NCI-H82 treated with DMSO at 0.1 percent for 48 hours (cell line): ENCODE measurements at regions not wholly inside any gene's neighbourhood (a gene's known extent, or its start where the extent isn't known, plus 50 kb on each side); places are given as distances from the start of the nearest gene placed in this dataset.
"Not testable (repeated sequence)": the region's sequence is repeated elsewhere in the genome, so short reads cannot be mapped to it uniquely, and the experiment has no call there.

Experiments used
- DNase-seq: peaks from one replicate; lab custom pipeline; 2025; ENCODE audit not compliant: unreplicated experiment; lab: John Stamatoyannopoulos, UW

DNA sequence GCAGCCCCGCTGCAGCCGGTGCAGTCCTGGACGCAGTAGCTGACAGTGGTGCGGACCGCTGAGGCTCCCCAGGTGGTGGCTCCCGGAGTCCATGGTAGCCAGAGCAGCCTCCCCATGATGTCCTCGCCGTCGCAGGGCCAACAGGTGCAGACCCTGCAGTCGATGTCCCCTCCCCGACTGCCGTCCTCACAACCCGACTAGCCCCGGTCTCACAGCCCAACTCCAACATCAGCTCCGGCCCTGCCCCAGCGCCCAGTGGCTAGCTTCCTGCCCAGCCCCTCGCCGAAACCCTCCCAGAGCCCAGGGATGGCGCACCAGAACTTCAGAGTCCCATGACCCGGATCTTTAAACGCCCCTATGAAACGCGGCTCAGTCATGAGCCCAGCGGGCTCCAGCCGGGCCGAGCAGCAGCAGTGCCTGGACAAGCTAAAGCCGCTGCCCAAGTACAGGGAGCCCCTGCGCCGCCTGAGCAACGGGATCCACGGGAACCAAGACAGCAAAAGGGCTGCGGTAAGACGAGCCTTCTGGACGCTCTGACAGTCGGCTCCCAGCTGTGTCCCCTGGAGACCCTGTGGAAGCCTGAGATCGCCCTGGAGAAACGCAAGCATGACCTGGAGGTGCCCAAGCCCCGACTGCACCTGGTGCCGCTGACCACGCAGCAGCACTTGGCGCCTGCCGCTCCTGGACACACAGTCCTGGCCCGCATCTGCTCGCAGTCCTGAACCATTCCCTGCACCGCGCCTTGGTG, 53.8 kb upstream of the TUBA3E start:
- no peak for DNase-seq

DNA sequence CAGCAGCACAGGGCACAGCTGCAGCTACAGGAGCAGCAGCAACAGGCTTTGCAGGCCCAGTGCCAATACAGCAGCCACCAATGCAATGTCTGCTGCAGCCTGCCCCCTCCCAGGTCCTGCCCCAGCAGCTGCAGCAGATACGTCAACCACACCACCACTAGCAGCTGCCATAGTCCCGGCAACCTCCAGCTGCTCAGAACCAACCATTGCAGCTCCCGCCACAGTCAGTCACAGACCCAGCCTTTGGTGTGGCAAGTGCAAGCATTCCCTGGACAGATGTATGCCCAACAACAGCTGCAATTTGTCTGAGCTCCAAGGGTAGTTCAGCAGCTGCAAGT, 53.3 kb upstream of the TUBA3E start:
- DNase-seq: no peak

DNA sequence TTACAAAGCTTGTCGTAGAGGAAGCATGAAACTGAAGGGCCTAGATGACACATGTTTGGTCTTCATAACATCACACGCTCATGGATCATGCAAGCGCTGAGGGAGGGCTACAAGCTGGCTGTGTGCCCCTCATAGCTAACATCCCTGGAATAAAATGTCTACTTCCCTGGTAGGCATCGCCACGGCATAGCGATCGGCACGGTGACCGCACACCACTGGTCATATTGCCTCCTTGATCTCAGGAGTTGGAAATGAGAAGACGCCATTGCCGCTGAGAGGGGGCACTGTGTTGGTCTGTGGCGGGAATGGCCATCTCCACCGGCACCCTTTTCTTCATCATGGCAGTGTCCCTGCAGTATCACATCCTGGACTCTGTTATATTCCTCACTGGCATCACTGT, 50.1 kb upstream of the TUBA3E start:
- DNase-seq: not testable (repeated sequence)
